B cell (primary cell): ENCODE measurements at regions not wholly inside any gene's neighbourhood (a gene's known extent, or its start where the extent isn't known, plus 50 kb on each side); places are given as distances from the start of the nearest gene placed in this dataset.

Experiments used
- ATAC-seq: fragments of 200-7000 bp; cut with Tn5 transposase; one replicate; pipeline ENCODE4 v1.10.0; 2021; ENCODE audit warnings: low read depth, mild to moderate bottlenecking, moderate number of reproducible peaks, moderate library complexity
- CTCF ChIA-PET: fragments of 350-600 bp; sonication (Branson Sonifier 250); formaldehyde crosslinking; loops from one replicate; lab custom pipeline; 2021; ENCODE audit warnings: antibody characterized with exemption, inconsistent platforms; lab: Charles Lee
- POLR2A ChIA-PET: fragments of 350-600 bp; sonication (Branson Sonifier 250); formaldehyde crosslinking; loops from one replicate; lab custom pipeline; 2021; ENCODE audit warnings: antibody characterized with exemption; lab: Charles Lee
- DNase-seq: peaks from one replicate; pipeline ENCODE4 v3.0.0; 2013
- H2AFZ ChIP-seq: 2 replicates; pipeline ENCODE4 v1.6.1; 2012; ENCODE audit warnings: mild to moderate bottlenecking, low read depth, low read length; ENCODE audit not compliant: insufficient read depth, poor library complexity, severe bottlenecking
- H3K27ac ChIP-seq, 2 donors: 1 replicate in 1 of 2; 2 replicates in 1 of 2; pipeline ENCODE4 v1.5.1; 2012 to 2013; ENCODE audit warnings: low read length in 2 of 2, mild to moderate bottlenecking in 2 of 2, moderate library complexity in 1 of 2
- H3K27me3 ChIP-seq, 4 experiments: fragments of 200-600 bp in 1 of 4; sonication (generic) in 1 of 4; replicated peaks in 1 of 4; 1 replicate in 2 of 4; 2 replicates in 2 of 4; pipeline versions ENCODE4 v1.6.1 to v1.7.0; 2013 to 2016; ENCODE audit warnings: low read length in 3 of 4, mild to moderate bottlenecking in 2 of 4, mixed read lengths in 1 of 4, moderate library complexity in 1 of 4; ENCODE audit not compliant: insufficient read depth in 4 of 4, control insufficient read depth in 3 of 4; ENCODE audit errors: control extremely low read depth in 1 of 4
- H3K36me3 ChIP-seq, 2 experiments: replicated peaks in 1 of 2; 1 replicate in 1 of 2; 2 replicates in 1 of 2; pipeline versions ENCODE4 v1.6.1 to v1.7.1; 2013; ENCODE audit warnings: low read length in 1 of 2; ENCODE audit not compliant: insufficient read depth in 2 of 2, control insufficient read depth in 1 of 2; ENCODE audit errors: control extremely low read depth in 1 of 2, extremely low read depth in 1 of 2
- H3K4me1 ChIP-seq, 2 donors: fragments of 200-600 bp in 1 of 2; sonication (generic) in 1 of 2; 1 replicate in 1 of 2; 2 replicates in 1 of 2; pipeline versions ENCODE4 v1.5.1 to v1.6.1; 2013 to 2017; ENCODE audit warnings: low read length in 2 of 2; ENCODE audit not compliant: control insufficient read depth in 2 of 2, insufficient read depth in 2 of 2
- H3K4me2 ChIP-seq: replicated peaks from 2 replicates; pipeline ENCODE3; 2012; ENCODE audit warnings: mild to moderate bottlenecking, low read depth, low read length; ENCODE audit not compliant: poor library complexity, severe bottlenecking
- H3K4me3 ChIP-seq, 5 experiments: fragments of 200-600 bp in 1 of 5; sonication (generic) in 1 of 5; 1 replicate in 3 of 5; 2 replicates in 2 of 5; pipeline versions ENCODE4 v1.5.1 to v1.7.0; 2011 to 2016; ENCODE audit warnings: low read length in 4 of 5, mild to moderate bottlenecking in 4 of 5, low read depth in 2 of 5, control low read depth in 1 of 5, moderate library complexity in 1 of 5; ENCODE audit not compliant: insufficient read depth in 1 of 5; ENCODE audit errors: control extremely low read depth in 1 of 5, extremely low read depth in 1 of 5
- H3K79me2 ChIP-seq: fragments of 200-600 bp; sonication (generic); one replicate; pipeline ENCODE4 v1.6.0; 2016; ENCODE audit warnings: low read length; ENCODE audit not compliant: control insufficient read depth, insufficient read depth
- H3K9ac ChIP-seq: fragments of 200-600 bp; sonication (generic); 2 replicates; pipeline ENCODE4 v1.6.1; 2017; ENCODE audit warnings: mild to moderate bottlenecking, low read length, moderate library complexity
- H3K9me3 ChIP-seq, 3 donors: one replicate each; pipeline versions ENCODE4 v1.6.1 to v1.7.1; 2013; ENCODE audit warnings: low read length in 2 of 3; ENCODE audit not compliant: control insufficient read depth in 2 of 3, insufficient read depth in 1 of 3; ENCODE audit errors: control extremely low read depth in 1 of 3
- H4K20me1 ChIP-seq: 2 replicates; pipeline ENCODE4 v1.6.0; 2012; ENCODE audit warnings: mild to moderate bottlenecking, low read length; ENCODE audit not compliant: insufficient read depth, control insufficient read depth, poor library complexity, severe bottlenecking
- H3K27ac Mint-ChIP-seq: one replicate; pipeline ENCODE4 v1.8.0; 2021; ENCODE audit warnings: mixed read lengths
- H3K27me3 Mint-ChIP-seq: one replicate; pipeline ENCODE4 v1.8.0; 2021; ENCODE audit warnings: mixed read lengths
- H3K4me1 Mint-ChIP-seq: one replicate; pipeline ENCODE4 v1.8.0; 2021; ENCODE audit warnings: mixed read lengths
- H3K4me3 Mint-ChIP-seq: one replicate; pipeline ENCODE4 v1.8.0; 2021; ENCODE audit warnings: mixed read lengths
- H3K9me3 Mint-ChIP-seq: one replicate; pipeline ENCODE4 v1.8.0; 2022; ENCODE audit warnings: mixed read lengths; ENCODE audit not compliant: insufficient read depth
- EZH2 ChIP-seq: IDR thresholded peaks from 2 replicates; pipeline ENCODE4 v1.6.1; 2012; ENCODE audit warnings: borderline replicate concordance, low read depth, mild to moderate bottlenecking, moderate library complexity, low read length; ENCODE audit not compliant: insufficient read depth, poor library complexity, severe bottlenecking
- WGBS: methylation state at CpG from one replicate; pipeline ENCODE4 v1.1.5; 2013; ENCODE audit warnings: missing lambda C conversion rate; ENCODE audit not compliant: insufficient coverage; 5-methylcytosine and 5-hydroxymethylcytosine counted together
- intact Hi-C: fragments of 100-400 bp; cut with micrococcal nuclease; formaldehyde crosslinking; loops from one replicate; pipeline ENCODE4 v1.10.0; 2022
- TF ChIP-seq, protein P1 (sequence below): fragments of 200-600 bp; IDR thresholded peaks from one replicate; pipeline ENCODE4 v1.8.0; 2022; ENCODE audit warnings: antibody characterized with exemption, mild to moderate bottlenecking

GRCh38 chr3:135645541-135645940 lies 320.0 kb upstream of the PPP2R3A start:
- Histone ChIP-seq H4K20me1 (no peaks in the 10 kb centered on the region), H3K4me1 (no peaks in the 10 kb centered on the region), H3K27ac (no peak overlapping the region), H3K9ac (no peak overlapping the region), H3K4me3 (no peak overlapping the region), H2AFZ (no peak overlapping the region), H3K27me3 (no peaks in the 10 kb centered on the region), H3K4me2 (no peak overlapping the region), H3K79me2 (no peaks in the 10 kb centered on the region), H3K36me3 (no peaks in the 10 kb centered on the region), H3K9me3 (peaks cover 0 to 16% (median 0%) of the 10 kb centered on the region in 3 donors)
- no CpG with 5 or more reads among the region's 1 CpG for WGBS
- Mint-ChIP-seq H3K9me3 (peaks cover 2% of the 10 kb centered on the region), H3K4me1 (no peaks in the 10 kb centered on the region), H3K27ac (no peak overlapping the region), H3K4me3 (no peak overlapping the region), H3K27me3 (no peaks in the 10 kb centered on the region)
- no peak for ATAC-seq
- intact Hi-C loops: no loop called here
- CTCF ChIA-PET: no interaction called here
- no peak for DNase-seq
- TF ChIP-seq EZH2: no peak
- TF ChIP-seq, protein P1, sequence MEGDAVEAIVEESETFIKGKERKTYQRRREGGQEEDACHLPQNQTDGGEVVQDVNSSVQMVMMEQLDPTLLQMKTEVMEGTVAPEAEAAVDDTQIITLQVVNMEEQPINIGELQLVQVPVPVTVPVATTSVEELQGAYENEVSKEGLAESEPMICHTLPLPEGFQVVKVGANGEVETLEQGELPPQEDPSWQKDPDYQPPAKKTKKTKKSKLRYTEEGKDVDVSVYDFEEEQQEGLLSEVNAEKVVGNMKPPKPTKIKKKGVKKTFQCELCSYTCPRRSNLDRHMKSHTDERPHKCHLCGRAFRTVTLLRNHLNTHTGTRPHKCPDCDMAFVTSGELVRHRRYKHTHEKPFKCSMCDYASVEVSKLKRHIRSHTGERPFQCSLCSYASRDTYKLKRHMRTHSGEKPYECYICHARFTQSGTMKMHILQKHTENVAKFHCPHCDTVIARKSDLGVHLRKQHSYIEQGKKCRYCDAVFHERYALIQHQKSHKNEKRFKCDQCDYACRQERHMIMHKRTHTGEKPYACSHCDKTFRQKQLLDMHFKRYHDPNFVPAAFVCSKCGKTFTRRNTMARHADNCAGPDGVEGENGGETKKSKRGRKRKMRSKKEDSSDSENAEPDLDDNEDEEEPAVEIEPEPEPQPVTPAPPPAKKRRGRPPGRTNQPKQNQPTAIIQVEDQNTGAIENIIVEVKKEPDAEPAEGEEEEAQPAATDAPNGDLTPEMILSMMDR: no peak
- POLR2A ChIA-PET: no interaction called here

DNA sequence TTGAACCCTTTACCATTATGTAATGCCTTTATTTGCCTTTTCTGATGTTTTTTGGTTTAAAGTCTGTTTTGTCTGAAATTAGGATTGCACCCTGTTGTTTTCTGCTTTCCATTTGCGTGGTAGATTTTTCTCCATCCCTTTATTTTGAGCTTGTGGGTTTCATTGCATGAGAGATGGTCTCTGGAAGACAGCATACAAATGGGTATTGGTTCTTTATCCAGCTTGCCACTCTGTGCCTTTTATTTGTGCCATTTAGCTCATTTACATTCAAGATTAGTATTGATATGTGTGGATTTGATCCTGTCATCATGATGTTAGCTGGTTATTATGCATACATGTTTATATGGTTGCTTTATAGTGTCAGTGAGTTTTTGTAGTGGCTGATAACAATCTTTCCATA lies 318.7 kb upstream of the PPP2R3A start:
- Histone ChIP-seq H3K4me1 (no peaks in the 10 kb centered on the region), H3K4me3 (no peak overlapping the region), H3K9me3 (peaks cover 0 to 14% (median 0%) of the 10 kb centered on the region in 3 donors), H4K20me1 (no peaks in the 10 kb centered on the region), H3K9ac (no peak overlapping the region), H3K27me3 (no peaks in the 10 kb centered on the region), H3K36me3 (no peaks in the 10 kb centered on the region), H3K4me2 (no peak overlapping the region), H3K27ac (no peak overlapping the region), H2AFZ (no peak overlapping the region), H3K79me2 (no peaks in the 10 kb centered on the region)
- no peak for TF ChIP-seq EZH2
- TF ChIP-seq, protein P1: no peak
- Mint-ChIP-seq H3K27ac (no peak overlapping the region), H3K27me3 (no peaks in the 10 kb centered on the region), H3K4me3 (no peak overlapping the region), H3K9me3 (peaks cover 2% of the 10 kb centered on the region), H3K4me1 (no peaks in the 10 kb centered on the region)
- CTCF ChIA-PET: no interaction called here
- no CpG with 5 or more reads among the region's 1 CpG for WGBS
- DNase-seq (no peak), ATAC-seq (no peak)
- POLR2A ChIA-PET: no interaction called here
- intact Hi-C loops: no loop called here
